Right ventricle myocardium inferior (tissue), 1 donor: ENCODE measurements at regions not wholly inside any gene's neighbourhood (a gene's known extent, or its start where the extent isn't known, plus 50 kb on each side); places are given as distances from the start of the nearest gene placed in this dataset.
"Not testable (repeated sequence)": the region's sequence is repeated elsewhere in the genome, so short reads cannot be mapped to it uniquely, and the experiment has no call there.

ENCODE experiments used
- ATAC-seq: fragments of 200-7000 bp; cut with Tn5 transposase; one replicate; pipeline ENCODE4 v1.9.1; 2020; ENCODE audit warnings: mild to moderate bottlenecking, moderate library complexity
- DNase-seq: peaks from one replicate; pipeline ENCODE4 v3.0.0; 2021; ENCODE audit errors: missing footprints
- intact Hi-C: fragments of 100-400 bp; cut with DNase I; formaldehyde crosslinking; loops from one replicate; pipeline ENCODE4 v1.11.0; 2022
- donor health status: DM: no; HTN: yes; CAD: no; lungs with severe emphysema.

DNA sequence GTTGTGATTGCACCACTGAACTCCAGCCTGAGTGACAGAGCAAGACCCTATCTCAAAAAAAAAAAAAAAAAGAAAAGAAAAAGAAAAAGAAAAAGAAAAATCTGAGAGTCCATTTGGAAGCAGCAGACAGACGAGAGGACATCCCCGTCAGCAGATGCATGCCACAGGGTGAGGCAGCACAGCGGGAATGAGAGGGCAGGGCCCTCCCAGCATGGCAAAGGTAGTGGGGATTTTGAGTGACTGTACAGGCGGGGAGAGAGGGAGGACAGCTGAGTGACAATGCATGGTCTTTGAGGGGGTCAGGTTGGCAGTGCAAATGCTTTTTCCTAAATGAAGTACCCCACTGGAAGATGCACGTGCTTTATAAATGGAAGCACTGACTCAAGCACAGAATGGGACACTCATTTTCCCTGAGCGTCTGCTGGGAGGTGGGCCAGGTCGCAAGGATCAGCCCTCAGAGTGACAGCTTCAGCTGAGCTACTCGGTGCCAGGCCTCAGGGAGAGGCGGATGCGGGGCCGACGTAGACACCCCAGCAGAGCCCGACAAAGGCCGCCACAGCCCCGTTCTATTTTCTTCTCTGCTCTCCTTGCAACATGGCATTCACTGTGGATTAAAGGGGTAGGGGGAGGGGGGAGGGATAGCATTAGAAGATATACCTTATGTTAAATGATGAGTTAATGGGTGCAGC, 113.5 kb downstream of the SHANK2 start:
- ATAC-seq (no peak), DNase-seq (no peak)
- intact Hi-C loops = no loop called here

- ATAC-seq (no peak), DNase-seq (no peak)
- intact Hi-C loops = no loop called here
Measured at GRCh38 chr11:71137376-71137775, 115.0 kb downstream of the SHANK2 start.

DNA sequence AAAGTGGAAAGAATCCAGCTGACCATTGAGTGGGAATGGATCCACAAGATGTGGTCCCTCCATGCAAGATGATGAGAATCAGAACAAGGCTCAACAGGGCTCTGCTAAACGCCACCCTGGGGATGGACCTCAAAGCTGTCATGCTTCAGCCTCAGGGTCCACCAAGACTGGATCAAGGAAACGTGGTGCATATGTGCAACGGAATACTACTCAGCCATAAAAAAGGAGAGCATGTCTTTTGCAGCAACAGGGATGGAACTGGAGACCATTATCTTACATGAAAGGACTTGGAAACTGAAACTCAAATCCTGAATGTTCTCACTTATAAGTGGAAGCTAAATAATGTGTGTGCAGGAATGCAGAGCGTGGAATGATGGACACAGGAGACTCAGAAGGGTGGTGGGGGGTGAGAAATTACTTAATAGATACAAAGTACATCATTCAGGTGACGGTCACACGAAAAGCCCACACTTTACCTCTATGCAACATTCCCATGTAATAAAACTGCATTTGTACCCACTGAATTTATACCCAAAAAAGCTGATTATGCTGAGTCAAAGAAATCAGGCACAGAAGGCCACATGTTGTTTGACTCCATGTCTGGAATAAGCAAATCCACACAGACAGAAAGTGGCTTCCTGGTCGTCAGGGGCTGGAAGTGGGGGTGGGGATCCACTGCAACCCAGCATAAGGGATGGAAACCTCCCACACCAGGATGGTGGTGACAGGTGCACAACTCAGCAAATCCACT, 116.1 kb downstream of the SHANK2 start:
- ATAC-seq = no peak
- intact Hi-C loops = no loop called here

GRCh38 chr11:71135112-71135511, 117.3 kb downstream of the SHANK2 start:
- ATAC-seq (no peak), DNase-seq (no peak)
- intact Hi-C loops = no loop called here

More for the DNA sequence above, 116.1 kb downstream of the SHANK2 start:
- DNase-seq = no peak

DNA sequence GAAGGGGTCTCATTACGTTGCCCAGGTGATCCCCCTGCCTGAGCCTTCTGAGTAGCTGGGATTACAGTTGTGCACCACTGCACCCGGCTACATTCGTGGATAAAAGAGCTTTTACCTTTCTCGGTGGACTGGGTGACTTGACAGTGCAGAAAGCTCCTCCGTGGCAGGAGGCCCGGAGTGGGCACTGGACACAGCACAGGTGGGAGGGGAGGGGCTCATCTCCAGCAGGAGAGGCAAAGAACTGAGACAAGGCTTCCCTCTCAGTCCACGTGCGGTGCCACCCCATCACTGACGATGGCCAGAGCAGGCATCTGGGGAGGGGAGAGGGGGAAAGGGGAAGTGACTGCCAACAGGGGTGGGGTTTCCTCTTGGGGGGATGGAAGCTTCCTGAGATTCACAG, 118.4 kb downstream of the SHANK2 start:
- no peak for ATAC-seq
- intact Hi-C loops = no loop called here
- DNase-seq = no peak

GRCh38 chr11:71131861-71132260, 120.5 kb downstream of the SHANK2 start:
- ATAC-seq (no peak), DNase-seq (no peak)
- intact Hi-C loops = no loop called here

GRCh38 chr11:71130106-71130505, 122.3 kb downstream of the SHANK2 start:
- DNase-seq (no peak), ATAC-seq (no peak)
- intact Hi-C loops = no loop called here

DNA sequence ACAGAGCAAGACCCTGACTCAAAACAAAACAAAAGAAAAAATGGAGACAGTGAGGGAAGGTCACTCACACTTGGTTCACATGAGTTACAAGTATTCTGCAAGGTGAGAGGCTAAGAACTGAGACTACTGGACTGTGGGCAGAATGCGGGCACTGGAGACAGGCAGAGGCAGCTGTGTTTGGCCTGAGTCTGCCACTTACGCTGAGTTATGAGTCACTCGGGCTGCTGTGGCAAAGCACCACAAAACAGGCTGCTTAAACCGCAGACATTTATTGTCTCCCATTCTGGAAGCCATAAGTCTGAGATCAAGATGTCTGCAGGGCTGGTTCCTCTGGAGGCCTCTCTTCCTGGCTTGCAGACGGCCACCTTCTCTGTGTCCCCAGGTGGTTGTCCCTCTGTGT, 122.8 kb downstream of the SHANK2 start:
- intact Hi-C loops = no loop called here
- no peak for ATAC-seq
- no peak for DNase-seq

DNA sequence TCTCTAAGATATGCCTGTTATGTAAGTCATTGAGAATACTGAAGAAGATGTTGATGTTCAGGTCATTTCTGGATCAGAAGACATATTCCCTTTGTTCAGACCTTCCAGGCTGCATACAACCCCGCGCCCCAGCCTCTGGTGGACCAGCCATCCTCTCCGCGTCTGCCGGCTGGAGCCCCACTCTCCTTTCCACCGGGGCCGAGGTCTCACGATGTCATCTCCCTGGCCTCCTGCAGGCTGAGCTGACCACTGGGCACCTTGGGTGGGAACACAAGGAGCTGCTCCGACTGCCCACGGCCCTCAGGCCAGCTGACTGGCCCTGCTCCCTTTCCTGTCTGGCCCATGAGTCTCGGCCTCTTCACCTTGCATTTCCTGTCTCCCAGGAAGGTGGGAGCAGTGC, 124.6 kb downstream of the SHANK2 start:
- no peak for DNase-seq
- intact Hi-C loops = no loop called here
- ATAC-seq = no peak

GRCh38 chr11:71126401-71126800, 126.0 kb downstream of the SHANK2 start:
- intact Hi-C loops = not testable (repeated sequence)

GRCh38 chr11:71125150-71125549, 127.2 kb downstream of the SHANK2 start:
- no peak for ATAC-seq
- intact Hi-C loops = no loop called here
- DNase-seq = no peak

More at GRCh38 chr11:71126401-71126800, 126.0 kb downstream of the SHANK2 start:
- not testable (repeated sequence) for ATAC-seq, DNase-seq

DNA sequence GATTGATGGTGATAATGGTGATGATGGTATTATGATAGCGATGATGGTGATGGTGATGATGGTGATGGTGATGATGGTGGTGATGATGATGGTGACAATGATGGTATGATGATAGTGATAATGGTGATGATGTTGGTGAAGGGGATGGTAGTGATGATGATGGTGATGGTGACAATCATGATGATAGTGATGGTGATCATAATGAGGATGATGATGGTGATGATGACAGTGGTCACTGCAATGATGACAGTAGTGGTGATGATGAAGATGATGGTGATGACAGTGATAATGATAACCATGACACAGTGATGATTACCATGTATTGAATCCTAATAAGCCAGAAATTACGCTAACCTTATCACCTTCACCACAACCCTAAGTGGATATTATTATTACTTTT, 128.2 kb downstream of the SHANK2 start:
- ATAC-seq (no peak), DNase-seq (no peak)
- intact Hi-C loops = no loop called here

DNA sequence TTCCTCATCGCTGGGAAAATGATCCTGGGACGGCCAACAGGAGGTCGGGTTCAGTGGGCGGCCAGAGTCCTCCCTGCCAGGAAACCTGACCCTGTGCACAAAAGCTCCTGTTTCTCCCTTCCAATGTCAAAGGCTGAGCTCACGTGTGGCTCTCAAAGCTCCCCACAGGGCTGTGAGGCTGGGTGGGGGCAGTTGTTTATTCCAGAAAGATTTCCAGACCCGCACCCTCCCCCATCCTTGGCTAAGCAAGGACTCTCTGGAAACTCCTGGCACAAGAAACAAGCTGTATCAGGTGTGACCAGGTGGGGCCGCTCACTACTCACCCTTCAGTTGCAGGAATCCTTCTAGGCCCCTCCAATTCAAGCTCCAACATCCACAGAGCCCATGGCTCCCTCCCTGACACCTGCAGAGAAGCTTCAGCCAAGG, 131.9 kb downstream of the SHANK2 start:
- intact Hi-C loops = no loop called here
- ATAC-seq (peak; percentile 28), DNase-seq (no peak)

DNA sequence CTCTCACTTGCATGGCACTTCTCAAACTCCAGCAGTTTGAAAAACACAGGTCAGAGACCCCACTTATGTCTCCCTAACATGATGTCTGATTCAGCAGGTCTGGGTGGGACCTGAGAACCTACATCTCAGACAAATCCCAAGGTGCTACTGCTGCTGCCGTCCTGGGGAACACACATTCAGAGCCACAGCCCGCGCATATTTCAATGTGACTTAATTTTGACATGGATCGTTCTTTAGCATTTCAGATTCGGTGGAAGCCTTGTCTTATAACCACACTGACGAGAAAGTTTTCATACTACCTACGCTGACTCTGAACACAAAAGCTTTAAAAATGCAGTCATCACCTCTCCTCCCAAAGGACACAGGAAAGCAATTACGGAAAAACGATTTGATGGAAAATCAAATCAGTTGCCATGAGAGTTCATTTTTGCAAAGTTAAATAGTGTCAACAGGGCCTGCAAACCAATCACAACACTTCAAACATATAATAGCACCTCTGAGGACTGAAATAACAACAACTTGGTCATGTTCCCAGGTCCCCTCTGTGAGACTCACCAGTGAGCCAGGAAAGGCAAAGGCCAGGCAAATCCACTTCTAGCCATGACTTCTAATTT, 132.6 kb downstream of the SHANK2 start:
- DNase-seq = no peak
- intact Hi-C loops = no loop called here
- ATAC-seq = no peak

GRCh38 chr11:71118671-71119250, 133.6 kb downstream of the SHANK2 start:
- intact Hi-C loops = no loop called here
- ATAC-seq = no peak
- DNase-seq = no peak

- DNase-seq (no peak), ATAC-seq (no peak)
- intact Hi-C loops = no loop called here
Measured at GRCh38 chr11:71117311-71117710, 135.1 kb downstream of the SHANK2 start.

DNA sequence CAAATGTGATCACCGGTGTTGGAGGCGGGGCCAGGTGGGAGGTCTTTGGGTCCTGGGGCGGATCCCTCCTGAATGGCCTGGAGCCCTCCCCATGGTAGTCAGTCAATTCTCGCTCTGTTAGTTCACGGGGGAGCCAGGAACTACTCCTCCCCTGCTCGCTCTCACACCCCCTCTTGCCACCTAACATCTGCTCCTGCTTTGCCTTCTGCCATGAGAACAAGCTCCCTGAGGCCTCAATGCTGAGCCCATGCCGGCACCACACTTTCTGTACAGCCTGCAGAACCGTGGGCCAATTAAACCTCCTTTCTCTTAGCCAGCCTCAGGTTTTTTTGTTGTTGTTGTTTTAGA, 135.7 kb downstream of the SHANK2 start:
- DNase-seq (no peak), ATAC-seq (no peak)
- intact Hi-C loops = no loop called here

GRCh38 chr11:71115770-71116692, 136.3 kb downstream of the SHANK2 start:
- no peak for ATAC-seq
- intact Hi-C loops = no loop called here
- no peak for DNase-seq
